Pancreas (tissue), 10 donors: ENCODE measurements at regions not wholly inside any gene's neighbourhood (a gene's known extent, or its start where the extent isn't known, plus 50 kb on each side); places are given as distances from the start of the nearest gene placed in this dataset.

Source experiments
- ATAC-seq, 4 donors: fragments of 200-7000 bp; cut with Tn5 transposase; one replicate each; pipeline versions ENCODE4 v1.8.0 to v1.9.1; 2020; ENCODE audit warnings: mild to moderate bottlenecking in 4 of 4, moderate library complexity in 4 of 4
- DNase-seq, 6 donors: peaks; one replicate each; pipeline ENCODE4 v3.0.0-alpha.2; 2020
- FAIRE-seq: peaks from 2 replicates; lab custom pipeline; 2012; peaks lifted over from hg19 to GRCh38; lab: Jason Lieb, UNC
- H3K27ac ChIP-seq, 4 donors: fragments of 200-600 bp; sonication (generic); 1 replicate in 3 of 4; 2 replicates in 1 of 4; pipeline versions ENCODE4 v1.5.0 to v1.8.0; 2020
- H3K27me3 ChIP-seq, 4 donors: fragments of 200-600 bp; one replicate each; pipeline ENCODE4 v1.8.0; 2021
- H3K36me3 ChIP-seq, 3 donors: fragments of 200-600 bp; sonication (generic) in 1 of 3; one replicate each; pipeline versions ENCODE4 v1.5.0 to v1.8.0; 2020 to 2021
- H3K4me1 ChIP-seq, 3 donors: fragments of 200-600 bp; one replicate each; pipeline ENCODE4 v1.8.0; 2021
- H3K4me3 ChIP-seq, 4 donors: fragments of 200-600 bp; sonication (generic) in 2 of 4; one replicate each; pipeline versions ENCODE4 v1.5.0 to v1.8.0; 2020 to 2021
- H3K9me3 ChIP-seq, 4 donors: fragments of 200-600 bp; one replicate each; pipeline ENCODE4 v1.8.0; 2021
- CTCF ChIP-seq, 4 donors: fragments of 200-600 bp; sonication (generic) in 3 of 4; IDR thresholded peaks; one replicate each; pipeline versions ENCODE4 v1.5.0 to v1.8.0; 2021; ENCODE audit warnings: antibody characterized with exemption in 4 of 4
- WGBS, 2 donors: extraction: QIAGEN DNeasy Blood & Tissue Kit; methylation state at CpG; one replicate each; pipeline ENCODE4 v1.1.7; 2013; 5-methylcytosine and 5-hydroxymethylcytosine counted together
- intact Hi-C, 3 donors: fragments of 100-400 bp; cut with DNase I; formaldehyde crosslinking; loops; one replicate each; pipeline versions ENCODE4 v1.11.1 to v1.14.2; 2022
- donor health status: healthy with polysubstance abuse.
- donor health status: DM: no; HTN: no; CAD: no; lungs with moderate emphysema.
- donor health status: DM: no; HTN: no; CAD: no.
- donor health status: control.
- donor health status: control.
- donor health status: Bipolar disorder and iron deficiency.
- donor health status: DM: yes; HTN: yes; CAD: no.
- donor health status: DM: no; HTN: no; CAD: no.
- donor health status: DM: no; HTN: no; CAD: no.
- donor health status: DM: yes; HTN: yes; CAD: no.

- no peaks in the 10 kb centered on the region for H3K9me3 ChIP-seq
- DNase-seq (no peak), ATAC-seq (peak in 1 of 4 donors; percentile 11), FAIRE-seq (no peak)
- no peak overlapping the region for H3K27ac ChIP-seq
- peaks cover 0 to 2% (median under 1%) of the 10 kb centered on the region in 3 donors for H3K4me1 ChIP-seq
- H3K27me3 ChIP-seq = no peaks in the 10 kb centered on the region
- WGBS, 2 donors = 81 to 82% methylated on average over 7 of the region's 7 CpGs
- TF ChIP-seq CTCF (IDR thresholded peaks at IDR 0.05) = no peak
- no peak overlapping the region for H3K4me3 ChIP-seq
- H3K36me3 ChIP-seq = no peaks in the 10 kb centered on the region
- intact Hi-C loops = no loop called here
These were observed 52.0 kb upstream of the BMP2 start for GRCh38 chr20:6715401-6715941.

GRCh38 chr20:6714279-6714711 is 53.2 kb upstream of the BMP2 start:
- Histone ChIP-seq H3K27me3 (no peaks in the 10 kb centered on the region), H3K36me3 (no peaks in the 10 kb centered on the region), H3K9me3 (no peaks in the 10 kb centered on the region), H3K4me1 (peaks cover 0 to 11% (median 10%) of the 10 kb centered on the region in 3 donors), H3K4me3 (no peak overlapping the region), H3K27ac (no peak overlapping the region)
- ATAC-seq = no peak
- peak in 1 of 6 donors; percentile 46 for DNase-seq
- 80 to 86% methylated on average over 5 of the region's 5 CpGs for WGBS, 2 donors
- no peak for FAIRE-seq
- intact Hi-C loops = no loop called here
- no peak for TF ChIP-seq CTCF (IDR thresholded peaks at IDR 0.05)

GRCh38 chr20:6711951-6712649 is 55.4 kb upstream of the BMP2 start:
- peak in 2 of 4 donors; percentile 32 to 44 for ATAC-seq
- TF ChIP-seq CTCF (IDR thresholded peaks at IDR 0.05) = no peak
- WGBS, 2 donors = 44 to 57% methylated on average over 12 of the region's 12 CpGs
- Histone ChIP-seq H3K36me3 (no peaks in the 10 kb centered on the region), H3K9me3 (no peaks in the 10 kb centered on the region), H3K4me1 (peaks cover 10 to 31% (median 26%) of the 10 kb centered on the region in 3 donors), H3K4me3 (no peak overlapping the region), H3K27me3 (no peaks in the 10 kb centered on the region), H3K27ac (peak overlapping the region in 1 of 4 donors; percentile 48)
- intact Hi-C loops = no loop called here
- peak in 2 of 6 donors; percentile 51 to 53 for DNase-seq
- no peak for FAIRE-seq

GRCh38 chr20:6709910-6710595 is 57.4 kb upstream of the BMP2 start:
- Histone ChIP-seq H3K36me3 (no peaks in the 10 kb centered on the region), H3K27ac (peak overlapping the region; percentile 37 to 75 (median 62)), H3K9me3 (no peaks in the 10 kb centered on the region), H3K4me3 (no peak overlapping the region), H3K27me3 (no peaks in the 10 kb centered on the region), H3K4me1 (peaks cover 17 to 39% (median 31%) of the 10 kb centered on the region in 3 donors)
- DNase-seq (no peak), ATAC-seq (peak; percentile 22 to 65 (median 47)), FAIRE-seq (no peak)
- TF ChIP-seq CTCF (IDR thresholded peaks at IDR 0.05) = no peak
- 39 to 48% methylated on average over 4 of the region's 4 CpGs for WGBS, 2 donors
- intact Hi-C loops = no loop called here
